CD4-positive, alpha-beta memory T cell (primary cell): ENCODE measurements at regions not wholly inside any gene's neighbourhood (a gene's known extent, or its start where the extent isn't known, plus 50 kb on each side); places are given as distances from the start of the nearest gene placed in this dataset.
A peak's percentile ranks its signal among the peaks of the same experiment; 100 is the strongest.

ENCODE experiments used
- CTCF ChIA-PET: fragments of 350-600 bp; sonication (Branson Sonifier 250); formaldehyde crosslinking; loops from one replicate; lab custom pipeline; 2021; ENCODE audit warnings: inconsistent platforms; ENCODE audit not compliant: partially characterized antibody; lab: Charles Lee
- POLR2A ChIA-PET: fragments of 350-600 bp; sonication (Branson Sonifier 250); formaldehyde crosslinking; loops from one replicate; lab custom pipeline; 2021; ENCODE audit not compliant: partially characterized antibody; lab: Charles Lee
- DNase-seq, 5 donors: peaks; one replicate each; pipeline versions ENCODE4 v3.0.0 to v3.0.0-alpha.2; 2020 to 2022; ENCODE audit warnings: mixed read lengths in 1 of 5
- H3K27ac ChIP-seq: one replicate; pipeline ENCODE4 v1.7.0; 2013; ENCODE audit warnings: low read depth, low read length
- H3K27me3 ChIP-seq: 2 replicates; pipeline ENCODE4 v1.7.0; 2013; ENCODE audit warnings: mild to moderate bottlenecking, low read length, moderate library complexity; ENCODE audit not compliant: insufficient read depth
- H3K36me3 ChIP-seq: 2 replicates; pipeline ENCODE4 v1.7.0; 2013; ENCODE audit warnings: mild to moderate bottlenecking, low read length, moderate library complexity; ENCODE audit not compliant: insufficient read depth
- H3K4me1 ChIP-seq: 2 replicates; pipeline ENCODE4 v1.7.0; 2013; ENCODE audit warnings: mild to moderate bottlenecking, low read length, moderate library complexity; ENCODE audit not compliant: insufficient read depth
- H3K4me3 ChIP-seq, 2 donors: one replicate each; pipeline ENCODE4 v1.7.0; 2013; ENCODE audit warnings: low read length in 2 of 2, mild to moderate bottlenecking in 1 of 2
- H3K9me3 ChIP-seq, 2 donors: one replicate each; pipeline ENCODE4 v1.7.0; 2013; ENCODE audit warnings: low read length in 2 of 2, control low read depth in 1 of 2; ENCODE audit not compliant: control insufficient read depth in 1 of 2
- H3K27ac Mint-ChIP-seq, 7 donors: one replicate each; pipeline ENCODE4 v1.8.0; 2020 to 2021; ENCODE audit warnings: mixed read lengths in 7 of 7, mild to moderate bottlenecking in 6 of 7, inconsistent platforms in 3 of 7, moderate library complexity in 3 of 7
- H3K27me3 Mint-ChIP-seq, 2 donors: one replicate each; pipeline ENCODE4 v1.8.0; 2020 to 2021; ENCODE audit warnings: mixed read lengths in 2 of 2
- H3K36me3 Mint-ChIP-seq, 2 donors: one replicate each; pipeline ENCODE4 v1.8.0; 2020 to 2021; ENCODE audit warnings: mixed read lengths in 2 of 2, inconsistent platforms in 1 of 2, mild to moderate bottlenecking in 1 of 2
- H3K4me1 Mint-ChIP-seq, 4 donors: one replicate each; pipeline ENCODE4 v1.8.0; 2020 to 2021; ENCODE audit warnings: mixed read lengths in 4 of 4, mild to moderate bottlenecking in 1 of 4
- H3K4me3 Mint-ChIP-seq, 8 donors: one replicate each; pipeline ENCODE4 v1.8.0; 2020 to 2021; ENCODE audit warnings: mixed read lengths in 8 of 8, mild to moderate bottlenecking in 7 of 8, moderate library complexity in 6 of 8, inconsistent platforms in 3 of 8
- H3K9me3 Mint-ChIP-seq, 8 donors: one replicate each; pipeline ENCODE4 v1.8.0; 2020 to 2021; ENCODE audit warnings: mixed read lengths in 8 of 8, mild to moderate bottlenecking in 5 of 8, inconsistent platforms in 3 of 8, moderate library complexity in 1 of 8
- intact Hi-C: fragments of 100-400 bp; cut with micrococcal nuclease; formaldehyde crosslinking; loops from one replicate; pipeline ENCODE4 v1.15.1; 2023

GRCh38 chr7:131045526-131045925, 282.1 kb upstream of the MKLN1 start:
- intact Hi-C loops, result no loop called here
- H3K4me3 ChIP-seq, result no peak overlapping the region
- no peak for DNase-seq
- Mint-ChIP-seq H3K4me3 (no peak overlapping the region), H3K9me3 (peaks cover 0 to 15% (median 2%) of the 10 kb centered on the region in 8 donors), H3K27ac (peak overlapping the region; percentile 46 to 81 (median 74)), H3K27me3 (no peaks in the 10 kb centered on the region), H3K36me3 (peaks cover 50 to 68% of the 10 kb centered on the region in 2 donors), H3K4me1 (peaks cover 60 to 80% (median 70%) of the 10 kb centered on the region in 4 donors)
- no peak overlapping the region for H3K27ac ChIP-seq
- H3K4me1 ChIP-seq, result peaks cover 50% of the 10 kb centered on the region
- ChIA-PET POLR2A (no interaction called here), CTCF (interaction anchor here (1.5 to 1.7 kb wide), 3 partner anchors 63 to 151 kb away, joined by 3 to 5 read pairs (median 5); no protein-coding TSS in a partner anchor)
- H3K27me3 ChIP-seq, result no peaks in the 10 kb centered on the region
- peaks cover 0 to 4% of the 10 kb centered on the region in 2 donors for H3K9me3 ChIP-seq
- no peaks in the 10 kb centered on the region for H3K36me3 ChIP-seq

- Histone ChIP-seq H3K4me3 (no peak overlapping the region), H3K27ac (no peak overlapping the region), H3K36me3 (no peaks in the 10 kb centered on the region), H3K27me3 (no peaks in the 10 kb centered on the region), H3K9me3 (peaks cover 0 to 4% of the 10 kb centered on the region in 2 donors), H3K4me1 (peaks cover 51% of the 10 kb centered on the region)
- Mint-ChIP-seq H3K9me3 (peaks cover 0 to 14% (median 2%) of the 10 kb centered on the region in 8 donors), H3K4me3 (peak overlapping the region in 5 of 8 donors; percentile 6 to 43 (median 31)), H3K36me3 (peaks cover 52 to 70% of the 10 kb centered on the region in 2 donors), H3K27me3 (no peaks in the 10 kb centered on the region), H3K27ac (peak overlapping the region in 6 of 7 donors; percentile 63 to 93 (median 78)), H3K4me1 (peaks cover 61 to 81% (median 70%) of the 10 kb centered on the region in 4 donors)
- DNase-seq, result no peak
- intact Hi-C loops, result no loop called here
- ChIA-PET POLR2A (interaction anchor here (1.0 kb wide), 1 partner anchor 60 kb away, joined by 4 read pairs; no protein-coding TSS in a partner anchor), CTCF (interaction anchor here (0.6 to 1.7 kb wide), 6 partner anchors 11 to 1703 kb away, joined by 3 to 5 read pairs (median 4); no protein-coding TSS in a partner anchor)
These were observed 281.4 kb upstream of the MKLN1 start for GRCh38 chr7:131046246-131046645.

DNA sequence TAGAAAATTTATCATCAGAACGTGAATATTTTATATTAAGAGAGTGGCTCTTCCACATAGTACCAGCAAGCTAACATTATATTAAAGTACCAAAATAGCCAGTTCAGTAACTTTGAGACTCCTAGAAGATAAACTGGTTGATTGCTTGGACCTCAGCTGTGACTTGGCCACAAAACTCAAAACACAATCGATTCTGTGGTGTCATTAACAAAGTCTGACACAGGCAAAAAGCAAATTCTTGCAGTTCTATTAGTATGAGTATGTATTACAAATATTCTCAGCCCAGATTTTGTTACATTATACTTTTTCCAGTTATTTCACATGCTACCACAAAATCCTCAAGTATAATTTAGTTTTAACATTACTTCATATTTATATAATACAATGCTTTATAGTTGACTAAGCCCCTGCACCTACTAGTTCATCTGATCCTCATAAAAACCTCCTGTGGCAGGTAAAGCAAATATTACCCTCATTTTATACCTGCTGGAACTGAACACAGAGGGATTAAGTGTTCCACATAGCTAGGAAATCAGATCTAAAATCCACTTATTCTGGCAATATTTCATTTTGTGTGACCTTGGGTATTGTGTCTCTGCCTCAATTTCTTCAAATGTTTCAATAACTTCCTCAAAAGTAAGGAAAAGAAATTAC, 279.9 kb upstream of the MKLN1 start:
- Histone ChIP-seq H3K9me3 (peaks cover 0 to 4% of the 10 kb centered on the region in 2 donors), H3K4me3 (no peak overlapping the region), H3K27me3 (no peaks in the 10 kb centered on the region), H3K36me3 (no peaks in the 10 kb centered on the region), H3K27ac (no peak overlapping the region), H3K4me1 (peaks cover 66% of the 10 kb centered on the region)
- intact Hi-C loops, result no loop called here
- H3K27ac Mint-ChIP-seq, result peak overlapping the region; percentile 3 to 94 (median 78)
- CTCF ChIA-PET, result interaction anchor here (1.6 kb wide), 1 partner anchor 10 kb away, joined by 4 read pairs; no protein-coding TSS in a partner anchor
- no peak for DNase-seq
- POLR2A ChIA-PET, result interaction anchor here (1.3 kb wide), 1 partner anchor 9 kb away, joined by 5 read pairs; no protein-coding TSS in a partner anchor
- H3K4me1 Mint-ChIP-seq, result peaks cover 56 to 79% (median 66%) of the 10 kb centered on the region in 4 donors
- peaks cover 0 to 11% (median 2%) of the 10 kb centered on the region in 8 donors for H3K9me3 Mint-ChIP-seq
- H3K36me3 Mint-ChIP-seq, result peaks cover 47 to 67% of the 10 kb centered on the region in 2 donors
- H3K27me3 Mint-ChIP-seq, result no peaks in the 10 kb centered on the region
- peak overlapping the region in 1 of 8 donors; percentile 82 for H3K4me3 Mint-ChIP-seq

GRCh38 chr7:131051304-131051703, 276.4 kb upstream of the MKLN1 start:
- intact Hi-C loops, result loop anchor here (10.0 kb wide), 1 partner anchor 53 kb away; no protein-coding TSS in a partner anchor
- Mint-ChIP-seq H3K27ac (peak overlapping the region in 2 of 7 donors; percentile 28 to 30), H3K36me3 (peaks cover 41 to 63% of the 10 kb centered on the region in 2 donors), H3K4me3 (peak overlapping the region in 2 of 8 donors; percentile 11 to 28), H3K4me1 (peaks cover 59 to 85% (median 73%) of the 10 kb centered on the region in 4 donors), H3K27me3 (no peaks in the 10 kb centered on the region), H3K9me3 (peaks cover 0 to 13% (median under 1%) of the 10 kb centered on the region in 8 donors)
- no peak overlapping the region for H3K4me3 ChIP-seq
- H3K27me3 ChIP-seq, result no peaks in the 10 kb centered on the region
- peaks cover 96% of the 10 kb centered on the region for H3K4me1 ChIP-seq
- H3K9me3 ChIP-seq, result no peaks in the 10 kb centered on the region
- no peak overlapping the region for H3K27ac ChIP-seq
- no peak for DNase-seq
- H3K36me3 ChIP-seq, result no peaks in the 10 kb centered on the region
- CTCF ChIA-PET, result interaction anchor here (1.0 to 3.1 kb wide), 2 partner anchors 11 to 154 kb away, joined by 6 to 10 read pairs; no protein-coding TSS in a partner anchor
- POLR2A ChIA-PET, result interaction anchor here (0.6 to 1.1 kb wide), 2 partner anchors 11 to 152 kb away, joined by 3 read pairs; no protein-coding TSS in a partner anchor

GRCh38 chr7:131052285-131052904, 275.3 kb upstream of the MKLN1 start:
- Mint-ChIP-seq H3K9me3 (peaks cover 0 to 16% (median 0%) of the 10 kb centered on the region in 8 donors), H3K27me3 (no peaks in the 10 kb centered on the region), H3K27ac (peak overlapping the region in 4 of 7 donors; percentile 54 to 95 (median 64)), H3K4me3 (peak overlapping the region in 4 of 8 donors; percentile 27 to 58 (median 36)), H3K4me1 (peaks cover 62 to 85% (median 74%) of the 10 kb centered on the region in 4 donors), H3K36me3 (peaks cover 31 to 59% of the 10 kb centered on the region in 2 donors)
- CTCF ChIA-PET, result interaction anchor here (3.1 kb wide), 1 partner anchor 156 kb away, joined by 10 read pairs; no protein-coding TSS in a partner anchor
- no peaks in the 10 kb centered on the region for H3K9me3 ChIP-seq
- H3K4me1 ChIP-seq, result peaks cover 97% of the 10 kb centered on the region
- no peak overlapping the region for H3K27ac ChIP-seq
- no peak overlapping the region for H3K4me3 ChIP-seq
- no peaks in the 10 kb centered on the region for H3K27me3 ChIP-seq
- no peaks in the 10 kb centered on the region for H3K36me3 ChIP-seq
- no peak for DNase-seq
- POLR2A ChIA-PET, result interaction anchor here (0.8 kb wide), 1 partner anchor 54 kb away, joined by 3 read pairs; no protein-coding TSS in a partner anchor
- intact Hi-C loops, result loop anchor here (10.0 kb wide), 1 partner anchor 52 kb away; no protein-coding TSS in a partner anchor

GRCh38 chr7:131056007-131056406, 271.7 kb upstream of the MKLN1 start:
- H3K4me1 Mint-ChIP-seq, result peaks cover 51 to 83% (median 62%) of the 10 kb centered on the region in 4 donors
- H3K27ac Mint-ChIP-seq, result peak overlapping the region; percentile 92 to 100 (median 97)
- Histone ChIP-seq H3K27me3 (no peaks in the 10 kb centered on the region), H3K36me3 (no peaks in the 10 kb centered on the region), H3K4me1 (peaks cover 95% of the 10 kb centered on the region), H3K4me3 (no peak overlapping the region), H3K27ac (peak overlapping the region; percentile 64), H3K9me3 (no peaks in the 10 kb centered on the region)
- no peak for DNase-seq
- intact Hi-C loops, result loop anchor here (2.0 to 10.0 kb wide), 3 partner anchors 15 to 49 kb away; no protein-coding TSS in a partner anchor
- ChIA-PET POLR2A (interaction anchor here (0.8 to 2.1 kb wide), 4 partner anchors 51 to 159 kb away, joined by 3 to 16 read pairs (median 5); no protein-coding TSS in a partner anchor), CTCF (interaction anchor here (0.9 to 3.6 kb wide), 7 partner anchors 14 to 159 kb away, joined by 3 to 20 read pairs (median 6); no protein-coding TSS in a partner anchor)
- no peaks in the 10 kb centered on the region for H3K27me3 Mint-ChIP-seq
- peaks cover 0 to 11% (median 0%) of the 10 kb centered on the region in 8 donors for H3K9me3 Mint-ChIP-seq
- peaks cover 12 to 45% of the 10 kb centered on the region in 2 donors for H3K36me3 Mint-ChIP-seq
- peak overlapping the region; percentile 69 to 93 (median 81) for H3K4me3 Mint-ChIP-seq
